Upper lobe of right lung (tissue), 1 donor: ENCODE measurements at regions not wholly inside any gene's neighbourhood (a gene's known extent, or its start where the extent isn't known, plus 50 kb on each side); places are given as distances from the start of the nearest gene placed in this dataset.
"Not testable (repeated sequence)": the region's sequence is repeated elsewhere in the genome, so short reads cannot be mapped to it uniquely, and the experiment has no call there.

Experiments used
- ATAC-seq: fragments of 200-7000 bp; cut with Tn5 transposase; one replicate; pipeline ENCODE4 v1.9.1; 2020; ENCODE audit warnings: mild to moderate bottlenecking, moderate library complexity
- DNase-seq: peaks from one replicate; pipeline ENCODE4 v3.0.0-alpha.2; 2020
- H3K27ac ChIP-seq: fragments of 200-600 bp; one replicate; pipeline ENCODE4 v1.8.0; 2022
- H3K27me3 ChIP-seq: fragments of 200-600 bp; one replicate; pipeline ENCODE4 v1.8.0; 2022; ENCODE audit warnings: mild to moderate bottlenecking
- H3K36me3 ChIP-seq: fragments of 200-600 bp; one replicate; pipeline ENCODE4 v1.8.0; 2022
- H3K4me1 ChIP-seq: fragments of 200-600 bp; one replicate; pipeline ENCODE4 v1.8.0; 2022
- H3K4me3 ChIP-seq: fragments of 200-600 bp; one replicate; pipeline ENCODE4 v1.8.0; 2022; ENCODE audit warnings: mild to moderate bottlenecking
- H3K9me3 ChIP-seq: fragments of 200-600 bp; one replicate; pipeline ENCODE4 v1.8.0; 2022
- intact Hi-C: fragments of 100-400 bp; cut with DNase I; formaldehyde crosslinking; loops from one replicate; pipeline ENCODE4 v1.11.0; 2022
- TF ChIP-seq, protein P1 (sequence below): fragments of 200-600 bp; IDR thresholded peaks from one replicate; pipeline ENCODE4 v1.8.0; 2022; ENCODE audit warnings: antibody characterized with exemption
- donor health status: DM: no; HTN: yes; CAD: no; lungs with severe emphysema.

DNA sequence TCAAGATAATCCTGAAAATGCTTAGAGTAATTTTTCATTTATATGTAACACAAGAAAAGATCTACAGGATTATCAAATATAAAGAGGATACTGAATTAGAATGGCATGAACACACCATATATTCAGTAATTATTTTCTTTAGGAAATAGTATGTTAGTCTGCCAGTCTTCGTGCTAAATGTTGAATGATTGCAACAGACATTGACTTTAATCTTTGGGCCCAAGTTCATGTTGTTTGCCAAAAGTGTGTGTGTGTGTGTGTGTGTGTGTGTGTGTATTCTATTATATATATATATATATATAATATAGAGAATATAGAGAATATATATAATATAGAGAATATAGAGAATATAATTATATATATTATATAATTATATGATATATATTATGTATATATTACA, 186.6 kb downstream of the TMEM47 start:
- H3K4me3 ChIP-seq, result no peak overlapping the region
- no peaks in the 10 kb centered on the region for H3K9me3 ChIP-seq
- ATAC-seq (no peak), DNase-seq (no peak)
- intact Hi-C loops, result no loop called here
- TF ChIP-seq, protein P1, sequence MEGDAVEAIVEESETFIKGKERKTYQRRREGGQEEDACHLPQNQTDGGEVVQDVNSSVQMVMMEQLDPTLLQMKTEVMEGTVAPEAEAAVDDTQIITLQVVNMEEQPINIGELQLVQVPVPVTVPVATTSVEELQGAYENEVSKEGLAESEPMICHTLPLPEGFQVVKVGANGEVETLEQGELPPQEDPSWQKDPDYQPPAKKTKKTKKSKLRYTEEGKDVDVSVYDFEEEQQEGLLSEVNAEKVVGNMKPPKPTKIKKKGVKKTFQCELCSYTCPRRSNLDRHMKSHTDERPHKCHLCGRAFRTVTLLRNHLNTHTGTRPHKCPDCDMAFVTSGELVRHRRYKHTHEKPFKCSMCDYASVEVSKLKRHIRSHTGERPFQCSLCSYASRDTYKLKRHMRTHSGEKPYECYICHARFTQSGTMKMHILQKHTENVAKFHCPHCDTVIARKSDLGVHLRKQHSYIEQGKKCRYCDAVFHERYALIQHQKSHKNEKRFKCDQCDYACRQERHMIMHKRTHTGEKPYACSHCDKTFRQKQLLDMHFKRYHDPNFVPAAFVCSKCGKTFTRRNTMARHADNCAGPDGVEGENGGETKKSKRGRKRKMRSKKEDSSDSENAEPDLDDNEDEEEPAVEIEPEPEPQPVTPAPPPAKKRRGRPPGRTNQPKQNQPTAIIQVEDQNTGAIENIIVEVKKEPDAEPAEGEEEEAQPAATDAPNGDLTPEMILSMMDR, result no peak
- no peaks in the 10 kb centered on the region for H3K36me3 ChIP-seq
- no peak overlapping the region for H3K27ac ChIP-seq
- no peaks in the 10 kb centered on the region for H3K27me3 ChIP-seq
- H3K4me1 ChIP-seq, result no peaks in the 10 kb centered on the region

DNA sequence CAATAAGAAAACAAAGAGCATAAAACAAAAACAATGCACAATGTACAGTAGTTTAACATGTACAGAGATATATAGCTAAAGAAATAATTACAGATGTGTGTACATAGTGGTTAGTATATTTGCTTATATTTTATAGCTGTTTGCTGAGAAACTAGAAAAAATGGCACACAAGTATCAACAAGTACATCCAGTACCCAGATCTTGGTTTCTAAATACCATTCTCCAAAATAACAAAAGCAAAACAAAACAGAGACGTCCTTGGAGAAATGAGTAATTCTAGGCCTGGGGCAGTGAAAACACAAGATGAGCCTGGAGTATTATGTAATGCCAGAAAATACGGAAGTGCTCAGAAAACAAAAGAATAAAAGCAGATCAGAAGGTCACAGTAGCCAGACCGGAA, 189.6 kb downstream of the TMEM47 start:
- H3K4me3 ChIP-seq, result no peak overlapping the region
- no peaks in the 10 kb centered on the region for H3K27me3 ChIP-seq
- no peaks in the 10 kb centered on the region for H3K4me1 ChIP-seq
- TF ChIP-seq, protein P1, result no peak
- ATAC-seq (no peak), DNase-seq (no peak)
- H3K36me3 ChIP-seq, result no peaks in the 10 kb centered on the region
- intact Hi-C loops, result no loop called here
- H3K9me3 ChIP-seq, result no peaks in the 10 kb centered on the region
- no peak overlapping the region for H3K27ac ChIP-seq

GRCh38 chrX:34463220-34463619, 193.9 kb downstream of the TMEM47 start:
- ATAC-seq, DNase-seq, H3K4me1 ChIP-seq, H3K4me3 ChIP-seq, H3K36me3 ChIP-seq, intact Hi-C loops, H3K9me3 ChIP-seq, H3K27me3 ChIP-seq, H3K27ac ChIP-seq: not testable (repeated sequence)

- H3K27me3 ChIP-seq, H3K27ac ChIP-seq, intact Hi-C loops, ATAC-seq, H3K36me3 ChIP-seq, H3K4me3 ChIP-seq, H3K9me3 ChIP-seq, H3K4me1 ChIP-seq: not testable (repeated sequence)
- peak; percentile 12 for DNase-seq
Observed at GRCh38 chrX:34457850-34458249, 199.2 kb downstream of the TMEM47 start.

GRCh38 chrX:34437586-34437985, 219.5 kb downstream of the TMEM47 start:
- Histone ChIP-seq H3K36me3 (no peaks in the 10 kb centered on the region), H3K9me3 (no peaks in the 10 kb centered on the region), H3K4me3 (no peak overlapping the region), H3K27ac (no peak overlapping the region), H3K4me1 (no peaks in the 10 kb centered on the region), H3K27me3 (no peaks in the 10 kb centered on the region)
- no peak for ATAC-seq
- peak; percentile 15 for DNase-seq
- intact Hi-C loops, result no loop called here
- TF ChIP-seq, protein P1, result no peak

DNA sequence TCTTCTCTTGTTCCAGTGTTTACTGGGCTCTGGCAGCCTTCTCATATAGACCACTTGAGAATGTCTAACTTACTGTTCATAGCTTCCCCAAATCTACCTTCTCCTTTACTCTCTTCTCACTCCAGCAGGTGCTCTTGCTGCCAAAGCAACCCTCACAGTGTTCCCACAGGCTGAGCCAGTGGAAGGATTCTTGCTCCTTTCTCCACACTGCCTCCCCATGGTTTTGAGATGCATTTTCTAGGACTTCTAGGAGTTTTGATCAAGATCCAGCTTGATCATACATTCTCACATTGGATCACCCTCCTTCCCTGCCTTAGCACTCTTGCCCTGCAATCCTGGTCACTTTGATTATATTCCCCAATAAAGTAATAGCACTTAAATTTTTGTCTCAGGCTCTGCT, 230.8 kb downstream of the TMEM47 start:
- Histone ChIP-seq H3K9me3 (no peaks in the 10 kb centered on the region), H3K4me1 (no peaks in the 10 kb centered on the region), H3K27ac (no peak overlapping the region), H3K36me3 (no peaks in the 10 kb centered on the region), H3K4me3 (no peak overlapping the region), H3K27me3 (no peaks in the 10 kb centered on the region)
- DNase-seq (no peak), ATAC-seq (no peak)
- intact Hi-C loops, result no loop called here
- TF ChIP-seq, protein P1, result no peak

DNA sequence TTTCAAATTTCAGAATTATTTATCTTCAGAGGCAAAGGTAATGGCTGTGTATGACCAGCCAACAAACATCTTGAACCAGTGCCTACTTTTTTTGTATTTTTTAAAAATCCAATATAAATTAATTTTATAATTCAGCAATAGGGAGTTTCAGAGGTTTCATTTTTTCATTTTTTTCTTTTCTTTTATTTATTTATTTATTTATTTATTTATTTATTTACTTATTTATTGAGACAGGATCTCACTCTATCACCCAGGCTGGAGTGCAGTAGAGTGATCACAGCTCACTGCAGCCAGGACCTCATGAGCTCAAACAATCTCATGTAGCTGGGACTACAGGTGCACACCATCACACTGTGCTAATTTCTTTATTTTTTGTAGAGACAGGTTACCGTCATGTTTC, 250.5 kb downstream of the TMEM47 start:
- no peak for DNase-seq
- intact Hi-C loops, result no loop called here
- Histone ChIP-seq H3K27me3 (no peaks in the 10 kb centered on the region), H3K36me3 (no peaks in the 10 kb centered on the region), H3K4me1 (no peaks in the 10 kb centered on the region), H3K4me3 (no peak overlapping the region), H3K9me3 (no peaks in the 10 kb centered on the region), H3K27ac (no peak overlapping the region)
- ATAC-seq, result no peak
- TF ChIP-seq, protein P1, result no peak
